HEK293T (cell line): ENCODE measurements at regions not wholly inside any gene's neighbourhood (a gene's known extent, or its start where the extent isn't known, plus 50 kb on each side); places are given as distances from the start of the nearest gene placed in this dataset.

ENCODE experiments used
- ARNT ChIP-seq: fragments of 450-650 bp; IDR thresholded peaks from 2 replicates; pipeline ENCODE4 v1.6.1; 2017; ENCODE audit warnings: mild to moderate bottlenecking
- BHLHE40 ChIP-seq: fragments of 450-650 bp; IDR thresholded peaks from 2 replicates; pipeline ENCODE4 v1.6.1; 2016; ENCODE audit warnings: mild to moderate bottlenecking, moderate library complexity, borderline replicate concordance
- CTBP1 ChIP-seq: fragments of 450-650 bp; IDR thresholded peaks from 2 replicates; pipeline ENCODE4 v1.6.1; 2016; ENCODE audit warnings: borderline replicate concordance
- ELF4 ChIP-seq: fragments of 450-650 bp; IDR thresholded peaks from 2 replicates; pipeline ENCODE4 v1.6.1; 2017; ENCODE audit warnings: antibody characterized with exemption
- FOXA1 ChIP-seq: fragments of 450-650 bp; IDR thresholded peaks from 2 replicates; pipeline ENCODE4 v1.6.1; 2016; ENCODE audit warnings: mild to moderate bottlenecking
- FOXK2 ChIP-seq: fragments of 450-650 bp; IDR thresholded peaks from 2 replicates; pipeline ENCODE4 v1.6.1; 2016; ENCODE audit warnings: mild to moderate bottlenecking
- FOXM1 ChIP-seq: fragments of 450-650 bp; IDR thresholded peaks from 2 replicates; pipeline ENCODE4 v1.6.1; 2017; ENCODE audit warnings: mild to moderate bottlenecking, borderline replicate concordance
- LEF1 ChIP-seq: fragments of 450-650 bp; IDR thresholded peaks from 2 replicates; pipeline ENCODE4 v1.6.1; 2017; ENCODE audit warnings: mild to moderate bottlenecking, borderline replicate concordance
- NFRKB ChIP-seq: fragments of 450-650 bp; IDR thresholded peaks from 2 replicates; pipeline ENCODE4 v1.6.1; 2016; ENCODE audit warnings: mild to moderate bottlenecking, moderate library complexity
- SP1 ChIP-seq: fragments of 450-650 bp; IDR thresholded peaks from 2 replicates; pipeline ENCODE4 v1.6.1; 2017
- SUZ12 ChIP-seq: fragments of 450-650 bp; IDR thresholded peaks from 2 replicates; pipeline ENCODE4 v1.6.1; 2016; ENCODE audit warnings: mild to moderate bottlenecking
- TF ChIP-seq, protein P1 (sequence below): fragments of 450-650 bp; IDR thresholded peaks from 2 replicates; pipeline ENCODE4 v1.6.1; 2016

DNA sequence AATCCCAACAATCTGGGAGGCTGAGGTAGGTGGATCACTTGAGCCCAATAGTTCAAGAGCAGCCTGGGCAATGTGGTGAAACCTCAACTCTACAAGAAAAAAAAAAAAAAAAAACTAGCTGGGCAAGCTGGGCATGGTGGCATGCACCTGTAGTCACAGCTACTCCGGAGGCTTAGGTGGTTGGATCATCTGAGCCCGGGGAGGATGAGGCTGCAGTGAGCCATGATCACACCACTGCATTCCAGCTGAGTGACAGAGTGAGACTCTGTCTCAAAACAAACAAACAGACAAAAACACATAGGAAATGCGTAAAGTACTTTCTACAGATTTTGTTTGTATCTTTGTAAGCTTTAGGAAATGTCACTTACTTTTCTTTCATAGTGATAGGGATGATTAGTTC lies 307.2 kb upstream of the NR3C2 start:
- TF ChIP-seq, protein P1, sequence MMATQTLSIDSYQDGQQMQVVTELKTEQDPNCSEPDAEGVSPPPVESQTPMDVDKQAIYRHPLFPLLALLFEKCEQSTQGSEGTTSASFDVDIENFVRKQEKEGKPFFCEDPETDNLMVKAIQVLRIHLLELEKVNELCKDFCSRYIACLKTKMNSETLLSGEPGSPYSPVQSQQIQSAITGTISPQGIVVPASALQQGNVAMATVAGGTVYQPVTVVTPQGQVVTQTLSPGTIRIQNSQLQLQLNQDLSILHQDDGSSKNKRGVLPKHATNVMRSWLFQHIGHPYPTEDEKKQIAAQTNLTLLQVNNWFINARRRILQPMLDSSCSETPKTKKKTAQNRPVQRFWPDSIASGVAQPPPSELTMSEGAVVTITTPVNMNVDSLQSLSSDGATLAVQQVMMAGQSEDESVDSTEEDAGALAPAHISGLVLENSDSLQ, result no peak
- TF ChIP-seq BHLHE40, result no peak
- no peak for TF ChIP-seq CTBP1
- TF ChIP-seq FOXK2, result no peak
- no peak for TF ChIP-seq SUZ12
- TF ChIP-seq LEF1, result no peak
- no peak for TF ChIP-seq FOXA1
- TF ChIP-seq ELF4, result no peak
- no peak for TF ChIP-seq SP1
- TF ChIP-seq NFRKB, result no peak
- TF ChIP-seq ARNT, result no peak
- no peak for TF ChIP-seq FOXM1
